HepG2 (cell line): ENCODE measurements at regions not wholly inside any gene's neighbourhood (a gene's known extent, or its start where the extent isn't known, plus 50 kb on each side); places are given as distances from the start of the nearest gene placed in this dataset.

ENCODE experiments used
- ATAC-seq: fragments of 200-7000 bp; cut with Tn5 transposase; 3 replicates; pipeline ENCODE4 v1.9.1; 2020; ENCODE audit warnings: mild to moderate bottlenecking, moderate library complexity
- BruUV-seq: library from RNA; stranded (reverse); fragments of 400-500 nt; replicated peaks from 2 replicates; lab custom pipeline; 2021; lab: Mats Ljungman, UMichigan
- CTCF ChIA-PET: fragments of 300-600 bp; formaldehyde crosslinking; extraction: SDS; loops from one replicate; lab custom pipeline; 2021; ENCODE audit warnings: low total read pairs, inconsistent platforms, low intra/inter-chr PET ratio; lab: Yijun Ruan, JAX
- POLR2A ChIA-PET: fragments of 350-600 bp; sonication (Branson Sonifier 250); formaldehyde crosslinking; loops from one replicate; lab custom pipeline; 2020; ENCODE audit warnings: antibody characterized with exemption, inconsistent platforms; lab: Yijun Ruan, JAX
- DNase-seq: peaks from one replicate; pipeline ENCODE4 v3.0.0-alpha.2; 2015; ENCODE audit warnings: low spot score
- FAIRE-seq: peaks from 3 replicates; lab custom pipeline; 2011; peaks lifted over from hg19 to GRCh38; lab: Jason Lieb, UNC
- H2AFZ ChIP-seq: one replicate; pipeline ENCODE4 v1.6.1; 2011; ENCODE audit warnings: low read length, inconsistent platforms
- H3K27ac ChIP-seq: fragments of 300-600 bp; 3 replicates; pipeline ENCODE4 v1.8.0; 2011; ENCODE audit warnings: mixed run types, mild to moderate bottlenecking, mixed read lengths, low read length, inconsistent platforms; ENCODE audit not compliant: insufficient read depth; ENCODE audit errors: extremely low read length
- H3K27me3 ChIP-seq, 2 experiments: fragments of 200-600 bp in 1 of 2; 2 replicates in 1 of 2; 3 replicates in 1 of 2; pipeline versions ENCODE4 v1.6.0 to v1.8.0; 2011; ENCODE audit warnings: low read length in 2 of 2, mild to moderate bottlenecking in 2 of 2, moderate library complexity in 2 of 2, inconsistent platforms in 1 of 2; ENCODE audit not compliant: insufficient read depth in 2 of 2, control insufficient read depth in 1 of 2
- H3K36me3 ChIP-seq, 2 experiments: fragments of 200-600 bp in 1 of 2; replicated peaks in 1 of 2; 2 replicates in 1 of 2; 3 replicates in 1 of 2; pipeline versions ENCODE4 v1.5.1 to v1.8.0; 2011; ENCODE audit warnings: low read length in 2 of 2, inconsistent platforms in 1 of 2; ENCODE audit not compliant: insufficient read depth in 2 of 2, control insufficient read depth in 1 of 2
- H3K4me1 ChIP-seq: 2 replicates; pipeline ENCODE4 v1.5.1; 2012; ENCODE audit warnings: low read length, inconsistent platforms; ENCODE audit not compliant: insufficient read depth
- H3K4me2 ChIP-seq: 2 replicates; pipeline ENCODE4 v1.6.0; 2011; ENCODE audit warnings: low read depth, low read length, inconsistent platforms
- H3K4me3 ChIP-seq, 3 experiments: fragments of 200-600 bp in 1 of 3; sonication (generic), shearing (Covaris generic) in 1 of 3; replicated peaks in 1 of 3; 2 replicates each; pipeline ENCODE4 v1.5.1; 2011 to 2016; ENCODE audit warnings: low read length in 3 of 3, inconsistent platforms in 2 of 3, low read depth in 2 of 3, mild to moderate bottlenecking in 2 of 3, control low read depth in 1 of 3, mixed read lengths in 1 of 3; ENCODE audit not compliant: insufficient read depth in 1 of 3
- H3K79me2 ChIP-seq: one replicate; pipeline ENCODE4 v1.6.1; 2011; ENCODE audit warnings: low read length, inconsistent platforms; ENCODE audit not compliant: insufficient read depth
- H3K9ac ChIP-seq: 2 replicates; pipeline ENCODE4 v1.6.0; 2011; ENCODE audit warnings: mild to moderate bottlenecking, low read depth, low read length, inconsistent platforms; ENCODE audit not compliant: insufficient read depth
- H3K9me3 ChIP-seq: 2 replicates; pipeline ENCODE4 v1.5.1; 2012; ENCODE audit warnings: mild to moderate bottlenecking, low read length
- H4K20me1 ChIP-seq: 2 replicates; pipeline ENCODE4 v1.6.0; 2011; ENCODE audit warnings: inconsistent platforms, mild to moderate bottlenecking, low read length, moderate library complexity; ENCODE audit not compliant: insufficient read depth
- GATA4 ChIP-seq: sonication (generic); IDR thresholded peaks from 2 replicates; pipeline ENCODE4 v1.6.1; 2016; ENCODE audit warnings: antibody characterized with exemption, low read depth, borderline replicate concordance
- HDAC1 ChIP-seq: sonication (generic); formaldehyde crosslinking; IDR thresholded peaks from 2 replicates; pipeline ENCODE4 v1.5.1; 2020; ENCODE audit warnings: mild to moderate bottlenecking, missing genetic modification reagents
- KDM5A ChIP-seq: fragments of 200-600 bp; sonication (generic); IDR thresholded peaks from 2 replicates; pipeline ENCODE4 v1.7.0; 2018; ENCODE audit warnings: antibody characterized with exemption, mild to moderate bottlenecking, low read length, borderline replicate concordance
- KLF11 ChIP-seq: IDR thresholded peaks from 2 replicates; pipeline ENCODE4 v1.6.1; 2016; ENCODE audit warnings: missing compliant biosample characterization
- MYC ChIP-seq: sonication (generic); formaldehyde crosslinking; IDR thresholded peaks from 2 replicates; pipeline ENCODE4 v1.9.0; 2021; ENCODE audit warnings: missing genetic modification reagents, borderline replicate concordance
- NFKBIZ ChIP-seq: IDR thresholded peaks from 2 replicates; pipeline ENCODE4 v1.6.1; 2018; ENCODE audit warnings: missing genetic modification reagents, missing compliant biosample characterization
- NPAS2 ChIP-seq: sonication (generic); formaldehyde crosslinking; IDR thresholded peaks from 2 replicates; pipeline ENCODE4 v1.8.0; 2022; ENCODE audit warnings: mild to moderate bottlenecking, missing genetic modification reagents, borderline replicate concordance
- TOPORS ChIP-seq: sonication (generic); formaldehyde crosslinking; IDR thresholded peaks from 2 replicates; pipeline ENCODE4 v1.8.0; 2023; ENCODE audit warnings: mild to moderate bottlenecking, missing genetic modification reagents
- ZBTB21 ChIP-seq: sonication (generic); formaldehyde crosslinking; IDR thresholded peaks from 2 replicates; pipeline ENCODE4 v1.4.0; 2020; ENCODE audit warnings: missing genetic modification reagents
- ZBTB34 ChIP-seq: sonication (generic); formaldehyde crosslinking; IDR thresholded peaks from 2 replicates; pipeline ENCODE4 v1.8.0; 2022; ENCODE audit warnings: mild to moderate bottlenecking, missing genetic modification reagents
- ZNF260 ChIP-seq: sonication (generic); formaldehyde crosslinking; IDR thresholded peaks from 2 replicates; pipeline ENCODE4 v1.4.0; 2020; ENCODE audit warnings: missing genetic modification reagents, low read depth, mild to moderate bottlenecking, borderline replicate concordance
- ZNF33A ChIP-seq: sonication (generic); formaldehyde crosslinking; IDR thresholded peaks from 2 replicates; pipeline ENCODE4 v1.5.1; 2020; ENCODE audit warnings: missing genetic modification reagents, mild to moderate bottlenecking, moderate library complexity, borderline replicate concordance
- ZNF414 ChIP-seq: sonication (generic); formaldehyde crosslinking; IDR thresholded peaks from 2 replicates; pipeline ENCODE4 v1.5.0; 2020; ENCODE audit warnings: missing genetic modification reagents
- ZNF468 ChIP-seq: sonication (generic); formaldehyde crosslinking; IDR thresholded peaks from 2 replicates; pipeline ENCODE4 v1.8.0; 2022; ENCODE audit warnings: mild to moderate bottlenecking, moderate library complexity, missing genetic modification reagents
- ZNF768 ChIP-seq: sonication (generic); formaldehyde crosslinking; IDR thresholded peaks from 2 replicates; pipeline ENCODE4 v1.4.0; 2020; ENCODE audit warnings: missing genetic modification reagents
- WGBS: methylation state at CpG from one replicate; pipeline ENCODE4 v1.1.6; 2017; ENCODE audit warnings: low lambda C conversion rate; 5-methylcytosine and 5-hydroxymethylcytosine counted together
- in situ Hi-C: cut with HindIII; loops from 2 replicates; pipeline ENCODE4 v1.10.0; 2017; ENCODE audit warnings: low pct_unique_long_range_greater_than_20kb; ENCODE audit not compliant: extremely low pct_ligation_motif_present
- intact Hi-C: fragments of 100-400 bp; cut with micrococcal nuclease; formaldehyde crosslinking; loops from one replicate; pipeline ENCODE4 v1.10.0; 2022; ENCODE audit not compliant: unreplicated experiment

DNA sequence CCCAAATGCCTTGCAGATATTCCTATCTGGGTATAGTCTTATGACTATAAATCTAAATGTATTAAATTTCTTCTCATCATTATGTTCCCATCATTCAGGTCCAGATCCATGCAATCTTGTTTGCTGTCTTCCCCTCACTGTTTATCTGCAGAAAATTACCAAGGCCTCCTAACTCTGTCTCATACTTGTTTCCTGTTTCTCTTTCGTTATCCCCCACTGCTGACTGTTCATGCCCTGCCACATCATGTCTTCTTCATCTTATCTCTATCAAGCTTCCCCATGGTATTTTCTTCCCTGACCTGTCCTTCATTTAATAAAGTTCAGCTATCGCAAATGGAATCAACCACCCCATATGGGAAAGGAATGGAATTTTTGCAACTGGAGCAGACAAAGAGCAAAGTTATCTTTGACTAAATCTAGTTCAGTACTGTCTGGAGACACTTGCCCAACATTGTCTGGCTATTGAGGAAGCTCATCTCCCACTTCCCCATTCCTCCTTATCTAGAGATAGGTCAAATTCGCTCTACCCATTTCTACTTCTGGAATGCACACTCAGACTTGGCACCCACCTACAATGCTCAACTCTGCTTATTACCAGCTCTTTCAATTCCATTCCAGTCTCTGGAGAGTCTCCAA lies 1358.1 kb downstream of the EFNB2 start:
- Histone ChIP-seq H3K9me3 (peaks cover 25% of the 10 kb centered on the region; the same call in 1 of the 2 replicates), H3K36me3 (no peaks in the 10 kb centered on the region), H3K4me1 (no peaks in the 10 kb centered on the region), H3K4me2 (no peak overlapping the region), H3K79me2 (no peaks in the 10 kb centered on the region), H3K9ac (no peak overlapping the region), H3K27ac (no peak overlapping the region), H4K20me1 (no peaks in the 10 kb centered on the region), H3K4me3 (no peak overlapping the region), H2AFZ (no peak overlapping the region), H3K27me3 (no peaks in the 10 kb centered on the region)
- ChIA-PET POLR2A (no interaction called here), CTCF (no interaction called here)
- BruUV-seq = no TSS peak
- WGBS = 1% methylated on average over 3 of the region's 3 CpGs
- intact Hi-C loops (no loop called here), in situ Hi-C loops (no loop called here)
- no peak for ATAC-seq
- DNase-seq = no peak
- FAIRE-seq = no peak
- no peak for TF ChIP-seq ZBTB34 (CRISPR knock-in tag)

DNA sequence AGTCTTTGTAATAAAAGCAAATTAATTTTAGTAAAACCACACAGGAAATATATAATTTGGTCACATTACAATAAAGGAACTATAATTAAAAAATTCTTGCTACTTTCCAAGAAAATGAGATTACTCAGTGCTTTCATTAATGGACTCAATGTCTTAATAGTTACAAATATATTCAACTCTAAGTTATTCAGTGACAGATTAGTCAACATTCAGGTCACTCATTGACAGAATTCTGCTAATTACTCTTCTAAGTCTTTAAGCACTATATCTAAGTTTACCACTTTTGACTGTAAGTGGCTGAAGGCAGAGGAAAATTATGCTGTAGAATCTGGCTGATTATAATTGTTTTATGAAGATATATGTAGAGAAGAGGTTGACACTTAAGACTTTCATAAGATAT lies 1365.0 kb downstream of the EFNB2 start:
- POLR2A ChIA-PET = no interaction called here
- H3K9ac ChIP-seq = no peak overlapping the region
- TF ChIP-seq ZBTB21 (CRISPR knock-in tag) = no peak
- no peak for TF ChIP-seq ZNF414 (CRISPR knock-in tag)
- TF ChIP-seq GATA4 = no peak
- no peak for TF ChIP-seq HDAC1 (CRISPR knock-in tag)
- TF ChIP-seq ZNF33A = no peak
- TF ChIP-seq TOPORS = no peak
- TF ChIP-seq NFKBIZ = no peak
- no peak for TF ChIP-seq ZNF468 (CRISPR knock-in tag)
- no peak for TF ChIP-seq KLF11 (CRISPR knock-in tag)
- no peak for TF ChIP-seq ZNF768 (CRISPR knock-in tag)
- TF ChIP-seq KDM5A = no peak
- no peak for TF ChIP-seq MYC (CRISPR knock-in tag)
- no peak for TF ChIP-seq ZNF260 (CRISPR knock-in tag)
- TF ChIP-seq NPAS2 (CRISPR knock-in tag) = no peak
- TF ChIP-seq, all 625 proteins: peak for 0
- H3K4me1 ChIP-seq = no peaks in the 10 kb centered on the region
- peaks cover 44% of the 10 kb centered on the region for H3K9me3 ChIP-seq
- FAIRE-seq = no peak
- in situ Hi-C loops = no loop called here
- H3K36me3 ChIP-seq = no peaks in the 10 kb centered on the region
- no peak overlapping the region for H3K4me2 ChIP-seq
- no TSS peak for BruUV-seq
- H3K27me3 ChIP-seq = no peaks in the 10 kb centered on the region
- no peak for DNase-seq
- no peak overlapping the region for H3K4me3 ChIP-seq
- no peak for ATAC-seq
- H4K20me1 ChIP-seq = no peaks in the 10 kb centered on the region
- H3K27ac ChIP-seq = no peak overlapping the region
- H2AFZ ChIP-seq = no peak overlapping the region
- H3K79me2 ChIP-seq = no peaks in the 10 kb centered on the region
- intact Hi-C loops = no loop called here
- CTCF ChIA-PET = no interaction called here
